Fibroblast of upper back skin (primary cell): ENCODE measurements at regions not wholly inside any gene's neighbourhood (a gene's known extent, or its start where the extent isn't known, plus 50 kb on each side); places are given as distances from the start of the nearest gene placed in this dataset.
"Not testable (repeated sequence)": the region's sequence is repeated elsewhere in the genome, so short reads cannot be mapped to it uniquely, and the experiment has no call there.

Experiments used
- DNase-seq: peaks from one replicate; pipeline ENCODE4 v3.0.0-alpha.2; 2013

- peak; percentile 7 for DNase-seq
Measured at GRCh38 chr13:86870444-86870843, 800.7 kb upstream of the SLITRK5 start.

GRCh38 chr13:86877441-86877840 lies 793.7 kb upstream of the SLITRK5 start:
- no peak for DNase-seq

- no peak for DNase-seq
Measured at GRCh38 chr13:86878781-86879180, 792.4 kb upstream of the SLITRK5 start.

GRCh38 chr13:86881390-86881789 lies 789.8 kb upstream of the SLITRK5 start:
- no peak for DNase-seq

- DNase-seq: no peak
Measured at GRCh38 chr13:86882107-86882506, 789.1 kb upstream of the SLITRK5 start.

- no peak for DNase-seq
Measured at GRCh38 chr13:86882835-86883234, 788.3 kb upstream of the SLITRK5 start.

GRCh38 chr13:86892330-86892729 lies 778.8 kb upstream of the SLITRK5 start:
- no peak for DNase-seq

- no peak for DNase-seq
Measured at GRCh38 chr13:86900906-86901305, 770.3 kb upstream of the SLITRK5 start.

- peak; percentile 17 for DNase-seq
Measured at GRCh38 chr13:86906127-86906874, 764.9 kb upstream of the SLITRK5 start.

GRCh38 chr13:86907156-86907555 lies 764.0 kb upstream of the SLITRK5 start:
- peak; percentile 14 for DNase-seq

GRCh38 chr13:86909318-86909717 lies 761.9 kb upstream of the SLITRK5 start:
- no peak for DNase-seq

GRCh38 chr13:86914757-86915156 lies 756.4 kb upstream of the SLITRK5 start:
- DNase-seq: no peak

GRCh38 chr13:86917438-86917837 lies 753.7 kb upstream of the SLITRK5 start:
- DNase-seq: not testable (repeated sequence)

GRCh38 chr13:86918682-86919081 lies 752.5 kb upstream of the SLITRK5 start:
- no peak for DNase-seq

GRCh38 chr13:86920961-86921360 lies 750.2 kb upstream of the SLITRK5 start:
- no peak for DNase-seq

- no peak for DNase-seq
Measured at GRCh38 chr13:86922936-86923335, 748.2 kb upstream of the SLITRK5 start.

- DNase-seq: not testable (repeated sequence)
Measured at GRCh38 chr13:86926916-86927315, 744.3 kb upstream of the SLITRK5 start.

GRCh38 chr13:86932776-86933334 lies 738.3 kb upstream of the SLITRK5 start:
- no peak for DNase-seq

- no peak for DNase-seq
Measured at GRCh38 chr13:86933676-86934075, 737.5 kb upstream of the SLITRK5 start.

- no peak for DNase-seq
Measured at GRCh38 chr13:86937316-86937715, 733.9 kb upstream of the SLITRK5 start.

GRCh38 chr13:86945584-86945983 lies 725.6 kb upstream of the SLITRK5 start:
- DNase-seq: no peak

- no peak for DNase-seq
Measured at GRCh38 chr13:86946734-86947133, 724.4 kb upstream of the SLITRK5 start.

- DNase-seq: no peak
Measured at GRCh38 chr13:86954341-86954740, 716.8 kb upstream of the SLITRK5 start.

- DNase-seq: peak; percentile 68
Measured at GRCh38 chr13:86960876-86961275, 710.3 kb upstream of the SLITRK5 start.
